Suprapubic skin (tissue), 4 donors: ENCODE measurements at regions not wholly inside any gene's neighbourhood (a gene's known extent, or its start where the extent isn't known, plus 50 kb on each side); places are given as distances from the start of the nearest gene placed in this dataset.

Experiments used
- EP300 ChIP-seq: sonication (generic); formaldehyde crosslinking; IDR thresholded peaks from one replicate; pipeline ENCODE4 v1.6.1; 2017; ENCODE audit warnings: antibody characterized with exemption
- POLR2A ChIP-seq, 2 donors: fragments of 450-650 bp; IDR thresholded peaks; one replicate each; pipeline ENCODE4 v1.6.1; 2017; ENCODE audit warnings: antibody characterized with exemption in 2 of 2, mild to moderate bottlenecking in 2 of 2, moderate library complexity in 2 of 2
- POLR2AphosphoS5 ChIP-seq, 3 donors: sonication (generic); formaldehyde crosslinking; IDR thresholded peaks; one replicate each; pipeline ENCODE4 v1.6.1; 2017; ENCODE audit warnings: antibody characterized with exemption in 3 of 3
- TF ChIP-seq, protein P1 (sequence below), 2 donors: fragments of 200-600 bp in 1 of 2; fragments of 450-650 bp in 1 of 2; sonication (generic) in 1 of 2; IDR thresholded peaks; one replicate each; pipeline ENCODE4 v1.5.1; 2016 to 2019; ENCODE audit warnings: antibody characterized with exemption in 2 of 2, mild to moderate bottlenecking in 1 of 2, moderate library complexity in 1 of 2

DNA sequence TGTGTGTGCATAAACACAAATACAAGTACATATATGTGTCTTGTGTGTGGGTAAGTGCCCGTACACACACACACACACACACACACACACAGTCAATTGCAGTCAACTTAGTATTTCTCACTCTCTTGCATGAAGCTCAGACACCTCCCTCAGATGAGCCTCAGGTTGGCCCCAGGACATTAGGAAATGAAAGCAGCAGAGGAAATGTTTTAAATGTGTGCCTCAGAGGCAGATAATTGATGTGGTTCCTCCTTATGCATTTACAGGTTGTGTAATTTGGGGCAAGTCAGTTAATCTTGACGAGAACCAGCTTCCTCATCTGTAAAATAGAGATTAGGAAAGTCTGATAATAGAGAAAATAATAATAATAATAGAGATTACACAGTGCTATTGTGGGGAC, 814.0 kb upstream of the ID2 start:
- TF ChIP-seq, protein P1, sequence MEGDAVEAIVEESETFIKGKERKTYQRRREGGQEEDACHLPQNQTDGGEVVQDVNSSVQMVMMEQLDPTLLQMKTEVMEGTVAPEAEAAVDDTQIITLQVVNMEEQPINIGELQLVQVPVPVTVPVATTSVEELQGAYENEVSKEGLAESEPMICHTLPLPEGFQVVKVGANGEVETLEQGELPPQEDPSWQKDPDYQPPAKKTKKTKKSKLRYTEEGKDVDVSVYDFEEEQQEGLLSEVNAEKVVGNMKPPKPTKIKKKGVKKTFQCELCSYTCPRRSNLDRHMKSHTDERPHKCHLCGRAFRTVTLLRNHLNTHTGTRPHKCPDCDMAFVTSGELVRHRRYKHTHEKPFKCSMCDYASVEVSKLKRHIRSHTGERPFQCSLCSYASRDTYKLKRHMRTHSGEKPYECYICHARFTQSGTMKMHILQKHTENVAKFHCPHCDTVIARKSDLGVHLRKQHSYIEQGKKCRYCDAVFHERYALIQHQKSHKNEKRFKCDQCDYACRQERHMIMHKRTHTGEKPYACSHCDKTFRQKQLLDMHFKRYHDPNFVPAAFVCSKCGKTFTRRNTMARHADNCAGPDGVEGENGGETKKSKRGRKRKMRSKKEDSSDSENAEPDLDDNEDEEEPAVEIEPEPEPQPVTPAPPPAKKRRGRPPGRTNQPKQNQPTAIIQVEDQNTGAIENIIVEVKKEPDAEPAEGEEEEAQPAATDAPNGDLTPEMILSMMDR (IDR thresholded peaks at IDR 0.05): no peak
- no peak for TF ChIP-seq POLR2A (IDR thresholded peaks at IDR 0.05)
- no peak for TF ChIP-seq POLR2AphosphoS5 (IDR thresholded peaks at IDR 0.05)
- TF ChIP-seq EP300: no peak
